ENCODE measurements at regions not wholly inside any gene's neighbourhood (a gene's known extent, or its start where the extent isn't known, plus 50 kb on each side); places are given as distances from the start of the nearest gene placed in this dataset.

DNA sequence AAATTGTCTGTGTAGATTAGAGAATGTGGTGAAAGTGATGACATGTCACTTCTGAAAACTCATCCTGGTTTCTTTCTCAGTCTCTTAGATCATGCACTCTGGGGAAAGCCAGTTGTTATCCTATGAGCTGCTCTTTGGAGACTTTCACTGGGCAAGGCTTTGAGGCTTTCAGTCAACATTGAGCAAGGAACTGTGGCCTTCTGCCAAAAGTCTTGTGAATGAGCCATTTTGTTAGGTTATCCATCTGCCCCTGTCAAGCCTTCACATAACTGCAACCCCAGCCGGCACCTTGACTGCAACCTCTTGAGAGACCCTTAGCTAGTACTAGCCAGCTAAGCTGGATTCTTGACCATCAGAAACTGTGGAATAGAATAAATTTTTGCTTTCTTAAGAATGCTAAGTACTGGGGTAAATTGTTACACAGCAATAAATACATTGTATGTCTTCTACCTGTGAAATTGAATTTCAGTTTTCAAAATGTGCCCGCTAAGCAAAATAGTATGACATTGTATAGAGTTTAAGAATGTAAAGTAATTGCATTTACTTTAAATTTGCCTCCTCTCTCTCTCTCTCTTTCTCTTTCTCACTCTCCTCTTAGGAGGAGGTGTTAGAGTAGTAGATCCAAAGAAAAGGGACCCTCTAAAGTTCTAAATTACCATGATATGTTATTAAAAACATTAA is 1273.0 kb downstream of the RAPGEF2 start:
- no peak for TF ChIP-seq EZH2 (IDR thresholded peaks at IDR 0.05; ENCODE audit: low read length)
- TF ChIP-seq, protein P1, sequence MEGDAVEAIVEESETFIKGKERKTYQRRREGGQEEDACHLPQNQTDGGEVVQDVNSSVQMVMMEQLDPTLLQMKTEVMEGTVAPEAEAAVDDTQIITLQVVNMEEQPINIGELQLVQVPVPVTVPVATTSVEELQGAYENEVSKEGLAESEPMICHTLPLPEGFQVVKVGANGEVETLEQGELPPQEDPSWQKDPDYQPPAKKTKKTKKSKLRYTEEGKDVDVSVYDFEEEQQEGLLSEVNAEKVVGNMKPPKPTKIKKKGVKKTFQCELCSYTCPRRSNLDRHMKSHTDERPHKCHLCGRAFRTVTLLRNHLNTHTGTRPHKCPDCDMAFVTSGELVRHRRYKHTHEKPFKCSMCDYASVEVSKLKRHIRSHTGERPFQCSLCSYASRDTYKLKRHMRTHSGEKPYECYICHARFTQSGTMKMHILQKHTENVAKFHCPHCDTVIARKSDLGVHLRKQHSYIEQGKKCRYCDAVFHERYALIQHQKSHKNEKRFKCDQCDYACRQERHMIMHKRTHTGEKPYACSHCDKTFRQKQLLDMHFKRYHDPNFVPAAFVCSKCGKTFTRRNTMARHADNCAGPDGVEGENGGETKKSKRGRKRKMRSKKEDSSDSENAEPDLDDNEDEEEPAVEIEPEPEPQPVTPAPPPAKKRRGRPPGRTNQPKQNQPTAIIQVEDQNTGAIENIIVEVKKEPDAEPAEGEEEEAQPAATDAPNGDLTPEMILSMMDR (optimal IDR thresholded peaks at IDR 0.05 in 1 of 3, IDR thresholded peaks at IDR 0.05 in 1 of 3, conservative IDR thresholded peaks at IDR 0.05 in 1 of 3; ENCODE audit: extremely low read depth in 1 of 3, insufficient read depth in 2 of 3, low read length in 3 of 3), result no peak

Measured in keratinocyte (primary cell).